NT2/D1 (cell line): ENCODE measurements at regions not wholly inside any gene's neighbourhood (a gene's known extent, or its start where the extent isn't known, plus 50 kb on each side); places are given as distances from the start of the nearest gene placed in this dataset.

Experiments
- DNase-seq: peaks from one replicate; pipeline ENCODE4 v3.0.0-alpha.2; 2011; ENCODE audit warnings: low read depth, low spot score
- H3K27me3 ChIP-seq: 2 replicates; pipeline ENCODE4 v1.6.0; 2011; ENCODE audit warnings: mild to moderate bottlenecking; ENCODE audit not compliant: insufficient read length, insufficient read depth
- H3K36me3 ChIP-seq: 2 replicates; pipeline ENCODE4 v1.6.1; 2011; ENCODE audit warnings: mild to moderate bottlenecking, low read length, mixed read lengths; ENCODE audit not compliant: insufficient read depth, insufficient read length
- H3K4me1 ChIP-seq: 2 replicates; pipeline ENCODE4 v1.5.1; 2011; ENCODE audit not compliant: insufficient read depth, insufficient read length
- H3K4me3 ChIP-seq: 2 replicates; pipeline ENCODE4 v1.5.1; 2011; ENCODE audit warnings: low read depth; ENCODE audit not compliant: insufficient read length
- H3K9ac ChIP-seq: 2 replicates; pipeline ENCODE4 v1.6.0; 2011; ENCODE audit warnings: low read depth; ENCODE audit not compliant: insufficient read length
- H3K9me3 ChIP-seq: 2 replicates; pipeline ENCODE4 v1.5.1; 2011; ENCODE audit warnings: mild to moderate bottlenecking, low read length; ENCODE audit not compliant: insufficient read depth
- SUZ12 ChIP-seq: IDR thresholded peaks from 2 replicates; pipeline ENCODE4 v1.6.1; 2011; ENCODE audit not compliant: insufficient read length, insufficient read depth; ENCODE audit errors: extremely low read depth
- YY1 ChIP-seq: IDR thresholded peaks from 2 replicates; pipeline ENCODE4 v1.6.1; 2011; ENCODE audit not compliant: insufficient read length, insufficient read depth
- ZNF274 ChIP-seq: IDR thresholded peaks from 2 replicates; pipeline ENCODE4 v1.6.1; 2011; ENCODE audit warnings: mild to moderate bottlenecking, low read depth, low read length

DNA sequence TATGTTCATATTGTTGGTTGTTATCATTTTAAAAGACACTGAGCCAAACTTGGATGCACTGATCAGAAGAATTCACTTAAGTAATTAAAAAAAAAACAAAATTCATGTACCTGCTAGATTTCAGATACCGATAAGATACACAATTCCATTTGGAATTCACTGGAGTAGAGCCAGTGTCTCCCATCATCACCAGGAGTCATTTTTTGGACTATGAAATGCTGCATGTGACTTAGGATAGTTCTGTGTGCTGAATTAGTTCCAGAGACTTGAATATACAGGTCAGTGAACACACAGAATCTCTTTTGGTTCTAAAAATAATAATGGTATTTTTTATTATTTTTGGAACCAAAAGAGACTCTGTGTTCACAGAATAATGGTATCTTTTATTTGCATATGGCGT, 482.6 kb upstream of the PIK3R1 start:
- DNase-seq, result no peak
- Histone ChIP-seq H3K4me1 (no peaks in the 10 kb centered on the region), H3K27me3 (no peaks in the 10 kb centered on the region), H3K4me3 (no peak overlapping the region), H3K9ac (no peak overlapping the region), H3K36me3 (no peaks in the 10 kb centered on the region), H3K9me3 (no peaks in the 10 kb centered on the region; the same call in 1 of the 2 replicates)
- TF ChIP-seq YY1 (no peak), SUZ12 (no peak), ZNF274 (no peak)

DNA sequence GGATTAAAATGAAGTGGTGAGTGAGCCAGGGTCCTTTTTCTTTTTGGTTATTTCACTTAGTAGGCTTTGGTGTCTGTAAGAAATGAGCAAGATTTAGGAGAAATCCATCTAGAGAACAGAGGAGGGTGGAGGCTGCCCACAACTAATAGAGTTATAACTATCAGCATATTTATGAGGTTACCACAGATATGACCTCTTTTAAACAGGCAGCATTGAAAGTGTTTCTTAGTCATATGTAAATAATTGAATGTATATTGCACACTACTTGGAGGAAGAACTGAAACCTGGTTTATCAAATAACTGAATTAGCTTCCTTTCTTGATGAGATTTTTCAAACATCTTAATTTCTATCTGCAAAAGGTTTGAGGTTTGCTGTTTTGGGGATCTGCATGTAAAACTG, 483.1 kb upstream of the PIK3R1 start:
- H3K4me3 ChIP-seq, result no peak overlapping the region
- DNase-seq, result no peak
- H3K36me3 ChIP-seq, result no peaks in the 10 kb centered on the region
- no peaks in the 10 kb centered on the region for H3K27me3 ChIP-seq
- H3K9me3 ChIP-seq, result no peaks in the 10 kb centered on the region; the same call in 1 of the 2 replicates
- H3K9ac ChIP-seq, result no peak overlapping the region
- no peak for TF ChIP-seq ZNF274
- no peaks in the 10 kb centered on the region for H3K4me1 ChIP-seq

DNA sequence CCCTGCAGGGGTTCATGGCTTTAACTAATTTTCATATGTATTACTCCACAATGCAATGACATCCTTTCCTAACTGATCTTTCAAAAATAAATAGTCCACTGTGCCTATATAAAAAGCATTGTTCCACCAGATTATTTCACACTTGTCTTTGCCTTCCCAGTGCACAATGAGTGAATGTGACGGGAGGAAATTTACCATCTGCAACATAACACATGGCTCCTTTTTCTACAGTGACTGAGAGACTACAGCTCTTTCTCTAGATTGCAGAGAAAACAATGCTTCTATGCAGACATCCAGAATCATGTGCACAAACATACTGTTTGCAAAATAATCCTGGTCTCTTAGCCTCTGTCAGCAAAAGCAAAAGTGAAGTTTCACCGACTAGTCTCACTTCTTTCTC, 483.7 kb upstream of the PIK3R1 start:
- TF ChIP-seq SUZ12 (no peak), YY1 (no peak)
- no peak overlapping the region for H3K9ac ChIP-seq
- DNase-seq, result no peak

DNA sequence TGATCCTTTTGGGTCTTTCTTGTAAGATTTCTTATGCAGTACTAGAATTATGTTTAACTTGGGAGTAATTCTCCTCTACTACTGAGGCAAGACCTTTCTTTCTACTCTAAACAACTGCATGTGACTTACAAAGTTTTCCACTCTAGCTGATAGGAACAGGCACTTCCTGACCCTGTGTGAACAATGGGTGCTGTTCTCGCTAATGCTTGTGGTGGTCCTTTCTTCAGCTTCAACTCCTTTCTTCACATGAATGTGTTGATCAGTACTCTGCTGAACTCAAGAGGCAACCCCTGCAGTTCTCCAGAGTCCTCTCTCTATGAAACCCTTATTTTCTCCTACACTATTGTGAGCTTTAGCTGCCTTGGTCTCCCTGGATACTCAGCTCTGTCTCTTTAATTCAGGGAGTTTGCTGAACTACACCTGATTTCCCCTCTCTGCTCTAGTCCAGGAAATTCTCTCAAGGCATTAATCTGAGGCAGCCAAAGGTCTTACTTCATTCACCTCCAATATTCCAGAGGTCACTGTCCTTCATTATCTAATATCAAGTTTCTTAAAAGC, 484.6 kb upstream of the PIK3R1 start:
- no peak for TF ChIP-seq SUZ12
- no peak for TF ChIP-seq ZNF274
- no peak for TF ChIP-seq YY1
- Histone ChIP-seq H3K27me3 (no peaks in the 10 kb centered on the region), H3K36me3 (no peaks in the 10 kb centered on the region), H3K9ac (no peak overlapping the region), H3K4me3 (no peak overlapping the region), H3K9me3 (no peaks in the 10 kb centered on the region; the same call in 1 of the 2 replicates), H3K4me1 (no peaks in the 10 kb centered on the region)
- DNase-seq, result no peak

More for the DNA sequence above, 483.7 kb upstream of the PIK3R1 start:
- Histone ChIP-seq H3K4me1 (no peaks in the 10 kb centered on the region), H3K4me3 (no peak overlapping the region), H3K9me3 (no peaks in the 10 kb centered on the region; the same call in 1 of the 2 replicates), H3K36me3 (no peaks in the 10 kb centered on the region), H3K27me3 (no peaks in the 10 kb centered on the region)

DNA sequence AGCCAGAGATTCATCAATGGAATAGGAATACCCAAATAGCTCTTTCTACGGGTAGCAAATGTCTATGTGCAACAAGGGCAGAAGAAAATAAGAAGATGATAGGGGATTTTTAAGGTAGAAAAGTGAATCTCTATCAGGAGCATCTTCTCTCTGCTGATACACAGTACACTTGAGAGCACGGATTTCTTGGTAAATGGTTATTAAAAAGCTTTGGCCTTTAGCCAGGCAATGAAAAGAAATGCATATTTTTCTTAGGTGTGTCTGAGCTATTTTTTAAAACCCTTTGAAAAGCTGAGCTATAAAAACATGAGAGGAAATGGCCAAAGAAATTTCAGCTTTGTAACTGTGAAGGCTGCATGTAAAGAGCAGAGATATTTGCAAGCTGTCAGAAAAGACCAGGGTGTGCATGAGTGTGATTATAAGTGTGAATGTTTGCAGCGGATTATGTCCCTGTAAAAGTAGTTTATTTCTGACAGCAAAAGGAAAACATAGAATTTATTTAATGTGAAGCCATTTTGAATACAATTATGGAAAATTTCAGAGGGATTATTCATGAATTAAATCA, 487.1 kb upstream of the PIK3R1 start:
- no peak overlapping the region for H3K4me3 ChIP-seq
- H3K4me1 ChIP-seq, result no peaks in the 10 kb centered on the region
- H3K27me3 ChIP-seq, result no peaks in the 10 kb centered on the region
- H3K9ac ChIP-seq, result no peak overlapping the region
- TF ChIP-seq ZNF274 (no peak), YY1 (no peak), SUZ12 (no peak)
- DNase-seq, result no peak
- H3K9me3 ChIP-seq, result no peaks in the 10 kb centered on the region
- no peaks in the 10 kb centered on the region for H3K36me3 ChIP-seq

DNA sequence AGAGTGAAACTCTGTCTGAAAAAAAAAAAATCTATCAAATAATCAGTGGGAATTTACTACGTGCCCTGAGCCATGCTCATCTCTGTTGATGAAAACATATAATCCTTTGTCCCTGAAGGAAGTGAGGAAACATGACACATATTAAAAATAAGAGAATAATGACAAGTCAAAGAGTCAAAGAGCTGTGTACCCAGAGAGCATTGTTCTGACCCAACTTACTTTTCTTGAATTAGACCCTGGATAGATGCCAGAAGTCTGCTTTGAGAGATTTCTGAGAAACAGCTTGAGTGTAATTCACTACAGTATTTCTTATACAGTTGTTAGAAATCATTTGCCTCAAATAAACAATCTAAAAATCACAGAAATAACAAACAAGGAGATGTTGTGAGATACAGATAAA, 490.0 kb upstream of the PIK3R1 start:
- H3K4me3 ChIP-seq, result no peak overlapping the region
- no peaks in the 10 kb centered on the region for H3K27me3 ChIP-seq
- H3K4me1 ChIP-seq, result no peaks in the 10 kb centered on the region
- no peaks in the 10 kb centered on the region for H3K36me3 ChIP-seq
- H3K9me3 ChIP-seq, result no peaks in the 10 kb centered on the region
- no peak for DNase-seq
- no peak overlapping the region for H3K9ac ChIP-seq
- TF ChIP-seq ZNF274, result no peak
- TF ChIP-seq SUZ12, result no peak
- no peak for TF ChIP-seq YY1

DNA sequence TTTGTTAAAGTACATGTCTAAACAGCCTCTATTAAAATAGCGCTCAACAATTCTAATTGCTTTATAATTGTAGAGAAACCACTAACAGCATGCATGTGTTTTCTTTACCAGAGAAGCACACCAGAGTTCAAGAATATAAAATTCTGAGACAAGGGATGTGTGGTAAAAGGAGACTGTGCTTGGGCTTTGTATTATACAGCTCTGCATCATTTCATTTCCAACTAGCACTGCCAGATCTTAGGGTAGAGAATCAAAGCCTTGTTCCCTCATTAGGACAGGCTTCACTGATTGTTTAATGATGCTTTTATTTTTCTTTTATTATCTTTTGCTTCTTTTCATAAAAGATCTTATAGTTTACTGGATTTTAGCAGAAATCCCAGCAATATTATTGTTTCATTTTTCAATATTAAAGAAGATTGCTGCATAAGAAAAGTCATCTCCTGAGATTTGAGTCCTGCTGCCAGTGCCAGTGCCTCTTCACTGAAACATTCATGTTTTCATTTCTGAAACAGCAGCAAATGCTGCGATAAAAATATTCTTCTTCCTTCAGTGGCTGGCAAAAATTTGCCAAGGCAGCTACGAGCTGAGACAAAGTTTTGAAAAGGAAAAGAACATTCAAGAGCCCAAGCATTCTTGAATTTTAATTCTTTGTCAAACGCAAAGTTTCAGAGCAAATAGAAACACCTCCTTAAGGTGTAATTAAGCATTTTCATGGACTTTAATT, 491.0 kb upstream of the PIK3R1 start:
- Histone ChIP-seq H3K36me3 (no peaks in the 10 kb centered on the region), H3K4me1 (no peaks in the 10 kb centered on the region), H3K4me3 (no peak overlapping the region), H3K9ac (no peak overlapping the region), H3K9me3 (no peaks in the 10 kb centered on the region), H3K27me3 (no peaks in the 10 kb centered on the region)
- DNase-seq, result no peak
- TF ChIP-seq YY1 (no peak), SUZ12 (no peak), ZNF274 (no peak)
